Ectodermal cell (in vitro differentiated cells): ENCODE measurements at regions not wholly inside any gene's neighbourhood (a gene's known extent, or its start where the extent isn't known, plus 50 kb on each side); places are given as distances from the start of the nearest gene placed in this dataset.

ENCODE experiments used
- H3K27ac ChIP-seq: 2 replicates; pipeline ENCODE4 v1.7.0; 2013; ENCODE audit warnings: mild to moderate bottlenecking, low read depth, low read length; ENCODE audit not compliant: insufficient read depth, poor library complexity, severe bottlenecking
- H3K27me3 ChIP-seq: 2 replicates; pipeline ENCODE4 v1.7.0; 2013; ENCODE audit warnings: mild to moderate bottlenecking, low read length; ENCODE audit not compliant: insufficient read depth, control insufficient read depth, poor library complexity, severe bottlenecking
- H3K36me3 ChIP-seq: one replicate; pipeline ENCODE4 v1.7.0; 2013; ENCODE audit warnings: low read length; ENCODE audit not compliant: control insufficient read depth, insufficient read depth
- H3K4me1 ChIP-seq: one replicate; pipeline ENCODE4 v1.7.0; 2013; ENCODE audit warnings: low read length; ENCODE audit not compliant: control insufficient read depth, insufficient read depth
- H3K4me3 ChIP-seq: 2 replicates; pipeline ENCODE4 v1.7.0; 2013; ENCODE audit warnings: low read depth, low read length, control low read depth; ENCODE audit not compliant: insufficient read depth
- H3K9me3 ChIP-seq: 2 replicates; pipeline ENCODE4 v1.7.0; 2013; ENCODE audit warnings: mild to moderate bottlenecking, low read length, moderate library complexity; ENCODE audit not compliant: control insufficient read depth
- WGBS, 2 experiments: methylation state at CpG; one replicate each; pipeline ENCODE4 v1.1.7; 2013; ENCODE audit warnings: missing lambda C conversion rate in 2 of 2; 5-methylcytosine and 5-hydroxymethylcytosine counted together

DNA sequence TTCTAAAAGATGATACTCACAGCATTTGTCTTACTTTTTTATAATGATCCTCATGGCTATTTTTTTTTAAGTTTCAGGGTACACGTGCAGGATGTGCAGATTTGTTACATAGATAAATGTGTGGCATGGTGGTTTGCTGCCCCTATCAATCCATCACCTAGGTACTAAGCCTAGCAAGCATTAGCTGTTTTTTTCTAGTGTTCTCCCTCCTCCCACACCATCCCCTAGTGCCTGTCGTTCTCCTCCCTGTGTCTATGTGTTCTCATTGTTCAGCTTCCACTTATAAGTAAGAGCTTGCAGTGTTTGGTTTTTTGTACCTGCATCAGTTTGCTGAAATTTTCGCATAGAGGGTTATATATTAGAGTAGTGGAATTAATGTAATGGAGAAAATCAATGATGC lies 189.1 kb upstream of the CDH12 start:
- H3K27ac ChIP-seq = no peak overlapping the region
- no peaks in the 10 kb centered on the region for H3K4me1 ChIP-seq
- WGBS, 2 experiments = 57 to 68% methylated on average over 2 to 3 of the region's 3 CpGs
- no peaks in the 10 kb centered on the region for H3K27me3 ChIP-seq
- no peaks in the 10 kb centered on the region for H3K36me3 ChIP-seq
- no peak overlapping the region for H3K4me3 ChIP-seq
- H3K9me3 ChIP-seq = no peaks in the 10 kb centered on the region

DNA sequence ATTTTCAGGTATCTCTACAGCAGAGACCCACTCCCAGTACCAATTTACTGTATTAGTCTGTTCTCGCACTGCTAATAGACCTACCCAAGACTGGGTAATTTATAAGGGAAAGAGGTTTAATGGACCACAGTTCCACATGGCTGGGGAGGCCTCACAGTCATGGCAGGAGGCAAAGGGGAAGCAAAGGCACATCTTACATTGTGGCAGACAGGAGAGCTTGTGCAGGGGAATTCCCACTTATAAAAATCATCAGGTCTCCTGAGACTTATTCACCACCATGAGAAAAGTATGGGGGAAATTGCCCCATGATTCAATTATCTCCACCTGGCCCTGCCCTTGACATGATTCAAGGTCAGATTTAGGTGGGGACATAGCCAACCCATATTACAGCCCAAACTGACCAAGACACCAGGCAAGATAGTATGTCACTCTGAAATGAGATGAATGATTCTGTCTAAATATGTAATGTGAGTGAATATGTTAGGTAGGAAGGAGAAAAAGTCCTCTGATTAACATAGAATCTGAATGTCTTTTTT lies 182.5 kb upstream of the CDH12 start:
- Histone ChIP-seq H3K27ac (no peak overlapping the region), H3K27me3 (no peaks in the 10 kb centered on the region), H3K4me1 (no peaks in the 10 kb centered on the region), H3K9me3 (no peaks in the 10 kb centered on the region), H3K4me3 (no peak overlapping the region), H3K36me3 (no peaks in the 10 kb centered on the region)
- WGBS, 2 experiments = 67% methylated on average over 1 of the region's 1 CpG; no CpG with 5 or more reads in 1 of the 2 experiments

DNA sequence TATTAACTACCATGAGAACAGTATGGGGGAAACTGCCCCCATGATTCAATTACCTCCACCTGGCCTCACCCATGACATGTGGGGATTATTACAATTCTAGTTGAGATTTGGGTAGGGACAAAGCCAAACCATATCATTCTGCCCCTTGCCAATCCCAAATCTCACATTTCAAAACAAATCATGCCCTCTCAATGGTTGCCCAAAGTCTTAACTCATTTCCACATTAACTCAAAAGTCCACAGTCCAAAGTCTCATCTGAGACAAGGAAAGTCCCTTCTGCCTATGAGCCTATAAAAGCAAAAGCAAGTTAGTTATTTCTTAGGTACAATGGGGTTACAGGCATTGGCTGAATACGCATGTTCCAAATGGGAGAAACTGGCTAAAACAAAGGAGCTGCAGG lies 180.7 kb upstream of the CDH12 start:
- Histone ChIP-seq H3K27me3 (no peaks in the 10 kb centered on the region), H3K4me3 (no peak overlapping the region), H3K27ac (no peak overlapping the region), H3K4me1 (no peaks in the 10 kb centered on the region), H3K36me3 (no peaks in the 10 kb centered on the region), H3K9me3 (no peaks in the 10 kb centered on the region)
- 92 to 95% methylated on average over 1 of the region's 1 CpG for WGBS, 2 experiments

DNA sequence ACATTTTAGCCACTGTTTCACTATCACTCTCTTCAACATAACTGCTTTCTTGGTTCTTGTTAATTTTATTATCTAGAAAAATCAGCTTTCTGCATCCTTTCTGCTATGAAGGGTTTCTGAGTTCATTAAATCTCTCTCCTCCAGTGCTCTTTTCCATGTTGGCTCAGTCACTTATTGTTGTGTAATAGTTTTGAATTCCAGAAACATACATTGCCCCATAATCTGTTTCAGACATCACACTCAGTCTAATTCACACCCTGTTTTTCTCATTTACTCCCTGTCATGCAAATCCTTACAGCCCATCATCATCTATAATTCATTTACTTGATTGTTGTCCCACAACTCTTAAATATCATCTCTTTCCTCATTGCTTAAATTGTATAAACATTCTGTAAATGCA lies 176.1 kb upstream of the CDH12 start:
- H3K9me3 ChIP-seq = no peaks in the 10 kb centered on the region
- no peak overlapping the region for H3K27ac ChIP-seq
- H3K36me3 ChIP-seq = no peaks in the 10 kb centered on the region
- H3K27me3 ChIP-seq = no peaks in the 10 kb centered on the region
- H3K4me3 ChIP-seq = no peak overlapping the region
- no peaks in the 10 kb centered on the region for H3K4me1 ChIP-seq

DNA sequence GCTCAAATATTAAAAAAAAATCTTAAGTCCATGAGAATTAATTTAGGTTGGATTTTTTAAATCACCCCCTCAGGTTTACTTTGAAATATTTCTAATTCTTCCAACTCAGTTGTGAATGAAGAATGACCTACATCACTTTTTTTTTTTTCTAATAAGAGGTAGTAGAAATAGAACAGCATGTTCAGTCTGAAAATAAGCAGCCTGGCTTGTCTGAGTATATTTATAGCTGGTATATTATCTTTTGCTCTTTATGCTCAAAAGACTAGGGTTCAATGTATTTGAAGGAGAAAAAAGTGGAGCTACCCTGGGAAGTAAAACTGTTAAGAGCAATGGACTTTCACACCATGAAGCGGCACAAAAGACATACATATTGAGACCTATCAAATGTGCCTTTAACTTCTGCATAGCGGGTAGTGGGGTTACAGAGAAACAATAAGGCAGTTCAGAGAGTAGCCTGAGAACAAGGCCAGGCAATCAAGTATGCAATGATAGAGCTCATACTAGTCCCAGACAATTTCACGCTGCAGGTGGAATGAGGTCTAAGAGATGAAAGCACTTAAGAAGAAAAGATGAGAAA lies 175.4 kb upstream of the CDH12 start:
- Histone ChIP-seq H3K36me3 (no peaks in the 10 kb centered on the region), H3K9me3 (no peaks in the 10 kb centered on the region), H3K4me1 (no peaks in the 10 kb centered on the region), H3K27ac (no peak overlapping the region), H3K27me3 (no peaks in the 10 kb centered on the region), H3K4me3 (no peak overlapping the region)
- 91 to 99% methylated on average over 3 of the region's 3 CpGs for WGBS, 2 experiments

DNA sequence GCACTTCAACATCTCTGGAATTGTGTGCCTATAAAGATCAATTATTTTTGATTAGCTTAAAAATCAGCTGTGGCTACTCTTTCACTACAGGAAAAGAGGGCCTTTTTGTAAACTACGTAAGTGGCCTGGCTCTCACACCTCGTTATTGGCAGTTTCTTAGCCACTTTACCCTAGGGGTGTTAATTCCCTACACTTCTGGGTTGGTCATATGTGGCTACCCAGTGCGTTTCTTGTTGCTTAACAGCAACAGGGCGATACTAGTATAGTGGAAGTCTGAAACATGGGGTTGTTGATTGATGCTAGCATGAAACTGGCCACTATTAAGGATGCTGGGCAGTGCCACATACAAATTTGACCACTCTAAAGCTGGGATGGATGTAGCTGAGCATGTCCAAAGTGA lies 174.7 kb upstream of the CDH12 start:
- 92 to 95% methylated on average over 4 of the region's 4 CpGs for WGBS, 2 experiments
- no peaks in the 10 kb centered on the region for H3K9me3 ChIP-seq
- H3K4me3 ChIP-seq = no peak overlapping the region
- H3K27ac ChIP-seq = no peak overlapping the region
- no peaks in the 10 kb centered on the region for H3K27me3 ChIP-seq
- no peaks in the 10 kb centered on the region for H3K4me1 ChIP-seq
- H3K36me3 ChIP-seq = no peaks in the 10 kb centered on the region

DNA sequence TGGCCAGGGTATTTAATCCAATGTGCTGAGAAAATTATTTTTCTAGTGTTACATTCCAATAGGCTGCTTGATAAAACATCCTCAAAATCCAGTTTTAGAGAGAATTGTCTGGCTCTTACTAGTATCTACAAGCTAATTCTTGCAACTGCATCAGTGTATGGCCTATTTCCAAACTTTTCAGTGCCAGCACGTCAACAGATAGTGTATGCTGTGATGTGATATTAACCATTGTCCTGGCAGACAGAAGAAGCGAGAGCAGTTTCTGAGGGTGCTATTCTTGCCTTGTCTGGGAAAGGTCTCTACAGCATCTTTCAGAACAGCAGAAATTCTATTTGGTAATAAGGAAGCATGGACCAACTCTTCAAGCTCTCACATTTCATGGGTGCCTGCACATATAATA lies 174.2 kb upstream of the CDH12 start:
- Histone ChIP-seq H3K4me1 (no peaks in the 10 kb centered on the region), H3K27me3 (no peaks in the 10 kb centered on the region), H3K36me3 (no peaks in the 10 kb centered on the region), H3K4me3 (no peak overlapping the region), H3K27ac (no peak overlapping the region), H3K9me3 (no peaks in the 10 kb centered on the region)
- 90 to 100% methylated on average over 2 of the region's 2 CpGs for WGBS, 2 experiments

DNA sequence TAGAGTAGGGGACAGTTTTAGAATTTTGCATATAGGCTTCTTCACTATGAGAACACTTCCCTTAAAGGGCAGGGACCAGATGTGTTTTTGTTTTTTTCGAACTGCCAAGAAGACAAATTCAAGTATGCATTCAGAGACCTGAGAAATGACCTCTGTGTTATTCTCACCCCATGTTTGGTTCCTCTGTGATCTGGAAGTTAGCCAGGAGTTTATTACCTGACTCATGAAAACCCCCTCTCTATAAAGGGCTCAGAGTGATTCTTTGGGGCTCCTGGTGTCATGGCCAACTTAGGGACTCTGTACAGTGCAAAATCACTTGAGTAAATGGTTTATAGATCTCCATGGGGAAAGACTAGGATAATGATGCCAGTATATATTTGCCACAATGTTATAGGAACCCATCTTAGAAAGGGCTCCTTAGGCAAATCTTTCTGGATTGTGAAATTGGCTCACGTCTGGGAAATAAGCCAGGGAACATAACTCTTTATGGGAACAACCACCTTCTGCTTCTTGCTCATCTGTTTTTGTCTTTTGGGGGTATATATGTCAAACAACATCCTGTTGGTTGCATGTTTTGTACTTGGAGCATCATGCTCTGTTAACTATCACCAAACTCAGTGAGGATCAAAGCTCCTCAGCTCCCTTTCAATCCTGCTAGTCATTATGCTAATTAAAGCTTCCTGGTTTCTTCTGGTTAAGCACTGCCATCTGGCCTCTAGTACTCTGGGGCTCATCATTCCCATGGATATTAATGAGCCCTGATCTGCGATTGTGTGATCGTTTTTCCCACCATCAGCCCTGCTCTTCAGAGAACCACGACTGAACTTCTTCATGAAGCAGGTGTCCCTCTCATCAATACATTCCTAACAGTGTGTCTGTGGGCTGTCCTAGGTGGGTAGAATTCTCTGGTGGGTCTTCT lies 173.4 kb upstream of the CDH12 start:
- no peaks in the 10 kb centered on the region for H3K9me3 ChIP-seq
- 92 to 94% methylated on average over 5 of the region's 5 CpGs for WGBS, 2 experiments

DNA sequence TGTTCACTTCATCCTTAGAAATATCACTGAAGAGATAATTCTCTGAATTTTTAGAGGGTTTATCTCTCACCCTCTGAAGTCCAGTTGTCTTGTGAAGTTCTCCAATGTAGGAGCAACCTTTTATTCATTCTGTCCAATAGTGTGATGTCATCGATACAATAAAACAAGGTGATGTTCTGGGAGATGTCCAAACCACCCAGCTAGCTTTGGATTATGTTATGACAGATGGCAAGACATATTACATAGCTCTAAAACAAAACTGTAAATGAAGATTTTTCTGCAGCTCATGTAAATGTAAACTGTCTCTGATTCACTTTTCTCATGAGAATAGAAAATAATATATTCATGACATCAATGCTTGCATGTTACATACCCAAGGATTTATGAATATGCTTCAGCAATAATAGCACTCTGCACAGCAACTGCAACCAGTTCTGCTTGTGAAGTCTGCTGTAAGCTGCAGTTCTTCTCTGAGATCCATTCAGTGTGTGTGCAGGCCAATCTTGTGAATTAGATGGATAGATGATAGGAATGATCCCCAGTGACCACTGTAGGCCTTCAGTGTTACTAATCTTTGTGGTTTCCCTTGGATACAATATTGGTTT lies 172.6 kb upstream of the CDH12 start:
- H3K27me3 ChIP-seq = no peaks in the 10 kb centered on the region
- no peaks in the 10 kb centered on the region for H3K9me3 ChIP-seq
- H3K4me1 ChIP-seq = no peaks in the 10 kb centered on the region
- H3K36me3 ChIP-seq = no peaks in the 10 kb centered on the region
- no peak overlapping the region for H3K4me3 ChIP-seq
- WGBS, 2 experiments = 88% methylated on average over 1 of the region's 1 CpG; no CpG with 5 or more reads in 1 of the 2 experiments
- no peak overlapping the region for H3K27ac ChIP-seq

More for the DNA sequence above, 173.4 kb upstream of the CDH12 start:
- Histone ChIP-seq H3K4me1 (no peaks in the 10 kb centered on the region), H3K27ac (no peak overlapping the region), H3K4me3 (no peak overlapping the region), H3K36me3 (no peaks in the 10 kb centered on the region), H3K27me3 (no peaks in the 10 kb centered on the region)

DNA sequence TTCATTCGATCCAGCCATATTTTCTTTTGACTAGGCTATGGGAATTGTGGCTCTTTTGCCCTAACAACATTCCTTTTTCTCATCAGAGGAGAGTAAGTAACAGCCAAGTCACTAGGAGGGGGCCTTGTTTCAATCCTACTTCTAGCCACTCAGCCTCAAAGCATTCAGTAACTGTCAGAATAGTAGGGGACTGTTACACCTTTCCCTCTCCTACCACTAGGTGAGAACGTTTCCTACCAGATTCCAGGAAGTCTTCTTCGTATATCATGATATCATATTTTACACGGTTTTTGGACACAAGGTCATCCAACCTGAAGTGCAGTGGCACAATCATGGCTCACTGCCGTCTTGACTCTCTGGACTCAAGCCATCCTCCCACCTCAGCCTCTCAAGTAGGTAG lies 171.3 kb upstream of the CDH12 start:
- Histone ChIP-seq H3K27ac (no peak overlapping the region), H3K36me3 (no peaks in the 10 kb centered on the region), H3K9me3 (no peaks in the 10 kb centered on the region), H3K4me1 (no peaks in the 10 kb centered on the region), H3K4me3 (no peak overlapping the region), H3K27me3 (no peaks in the 10 kb centered on the region)
- 85% methylated on average over 5 of the region's 5 CpGs for WGBS, 2 experiments
